ENCODE measurements at regions not wholly inside any gene's neighbourhood (a gene's known extent, or its start where the extent isn't known, plus 50 kb on each side); places are given as distances from the start of the nearest gene placed in this dataset.
"Not testable (repeated sequence)": the region's sequence is repeated elsewhere in the genome, so short reads cannot be mapped to it uniquely, and the experiment has no call there.

DNA sequence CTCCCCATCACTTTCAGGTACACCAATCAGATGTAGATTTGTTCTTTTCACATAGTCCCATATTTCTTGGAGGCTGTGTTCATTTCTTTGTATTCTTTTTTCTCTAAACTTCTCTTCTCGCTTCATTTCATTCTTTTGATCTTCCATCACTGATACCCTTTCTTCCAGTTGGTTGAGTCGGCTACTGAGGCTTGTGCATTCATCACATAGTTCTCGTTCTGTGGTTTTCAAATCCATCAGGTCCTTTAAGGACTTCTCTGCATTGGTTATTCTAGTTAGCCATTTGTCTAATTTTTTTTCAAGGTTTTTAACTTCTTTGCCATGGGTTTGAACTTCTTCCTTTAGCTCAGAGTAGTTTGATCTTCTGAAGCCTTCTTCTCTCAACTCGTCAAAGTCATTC is 128.0 kb upstream of the ELOVL6 start:
- TF ChIP-seq, protein P1, sequence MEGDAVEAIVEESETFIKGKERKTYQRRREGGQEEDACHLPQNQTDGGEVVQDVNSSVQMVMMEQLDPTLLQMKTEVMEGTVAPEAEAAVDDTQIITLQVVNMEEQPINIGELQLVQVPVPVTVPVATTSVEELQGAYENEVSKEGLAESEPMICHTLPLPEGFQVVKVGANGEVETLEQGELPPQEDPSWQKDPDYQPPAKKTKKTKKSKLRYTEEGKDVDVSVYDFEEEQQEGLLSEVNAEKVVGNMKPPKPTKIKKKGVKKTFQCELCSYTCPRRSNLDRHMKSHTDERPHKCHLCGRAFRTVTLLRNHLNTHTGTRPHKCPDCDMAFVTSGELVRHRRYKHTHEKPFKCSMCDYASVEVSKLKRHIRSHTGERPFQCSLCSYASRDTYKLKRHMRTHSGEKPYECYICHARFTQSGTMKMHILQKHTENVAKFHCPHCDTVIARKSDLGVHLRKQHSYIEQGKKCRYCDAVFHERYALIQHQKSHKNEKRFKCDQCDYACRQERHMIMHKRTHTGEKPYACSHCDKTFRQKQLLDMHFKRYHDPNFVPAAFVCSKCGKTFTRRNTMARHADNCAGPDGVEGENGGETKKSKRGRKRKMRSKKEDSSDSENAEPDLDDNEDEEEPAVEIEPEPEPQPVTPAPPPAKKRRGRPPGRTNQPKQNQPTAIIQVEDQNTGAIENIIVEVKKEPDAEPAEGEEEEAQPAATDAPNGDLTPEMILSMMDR (IDR thresholded peaks at IDR 0.05): not testable (repeated sequence)
- not testable (repeated sequence) for TF ChIP-seq POLR2A (IDR thresholded peaks at IDR 0.05)

Data from heart left ventricle (tissue), 13 donors.